ENCODE measurements at regions not wholly inside any gene's neighbourhood (a gene's known extent, or its start where the extent isn't known, plus 50 kb on each side); places are given as distances from the start of the nearest gene placed in this dataset.

- Histone ChIP-seq H3K4me1 (ENCODE audit: control insufficient read depth in 4 of 4, insufficient read depth in 4 of 4, low read length in 3 of 4) (no peaks in the 10 kb centered on the region), H3K4me3 (ENCODE audit: low read depth in 1 of 3, low read length in 3 of 3) (no peak overlapping the region), H3K27me3 (ENCODE audit: control insufficient read depth in 4 of 4, insufficient read depth in 4 of 4, low read length in 3 of 4) (no peaks in the 10 kb centered on the region), H3K27ac (ENCODE audit: low read depth in 1 of 2, low read length in 2 of 2) (no peak overlapping the region), H3K36me3 (ENCODE audit: control insufficient read depth in 4 of 4, insufficient read depth in 3 of 4, low read depth in 1 of 4, low read length in 3 of 4) (no peaks in the 10 kb centered on the region), H3K9me3 (ENCODE audit: control insufficient read depth in 4 of 4, low read length in 3 of 4) (no peaks in the 10 kb centered on the region), H3K9ac (ENCODE audit: low read depth in 1 of 2, low read length in 2 of 2) (no peak overlapping the region)
- TF ChIP-seq NR2F2 (IDR thresholded peaks at IDR 0.05) (no peak), RXRA (IDR thresholded peaks at IDR 0.05) (peak in 1 of 2 donors; percentile 18)
- DNase-seq (ENCODE audit: low spot score), result peak; percentile 24
- 68% methylated on average over 8 of the region's 8 CpGs for WGBS
These were observed 153.2 kb downstream of the MACROH2A1 start for GRCh38 chr5:135245521-135246499.

- Histone ChIP-seq H3K27me3 (ENCODE audit: control insufficient read depth in 4 of 4, insufficient read depth in 4 of 4, low read length in 3 of 4) (no peaks in the 10 kb centered on the region), H3K4me3 (ENCODE audit: low read depth in 1 of 3, low read length in 3 of 3) (no peak overlapping the region), H3K9ac (ENCODE audit: low read depth in 1 of 2, low read length in 2 of 2) (no peak overlapping the region), H3K36me3 (ENCODE audit: control insufficient read depth in 4 of 4, insufficient read depth in 3 of 4, low read depth in 1 of 4, low read length in 3 of 4) (no peaks in the 10 kb centered on the region), H3K27ac (ENCODE audit: low read depth in 1 of 2, low read length in 2 of 2) (no peak overlapping the region), H3K9me3 (ENCODE audit: control insufficient read depth in 4 of 4, low read length in 3 of 4) (no peaks in the 10 kb centered on the region), H3K4me1 (ENCODE audit: control insufficient read depth in 4 of 4, insufficient read depth in 4 of 4, low read length in 3 of 4) (no peaks in the 10 kb centered on the region)
- 98% methylated on average over 3 of the region's 3 CpGs for WGBS
- TF ChIP-seq HNF4A (conservative IDR thresholded peaks at IDR 0.05), result no peak
- TF ChIP-seq JUND (IDR thresholded peaks at IDR 0.05), result no peak
- no peak for TF ChIP-seq YY1 (IDR thresholded peaks at IDR 0.05)
- TF ChIP-seq HNF4G (IDR thresholded peaks at IDR 0.05), result no peak
- no peak for TF ChIP-seq FOXA2 (IDR thresholded peaks at IDR 0.05)
- no peak for TF ChIP-seq RXRA (IDR thresholded peaks at IDR 0.05)
- TF ChIP-seq SP1 (IDR thresholded peaks at IDR 0.05), result no peak
- TF ChIP-seq MAX (IDR thresholded peaks at IDR 0.05), result no peak
- no peak for TF ChIP-seq ATF3 (IDR thresholded peaks at IDR 0.05)
- TF ChIP-seq ZBTB33 (IDR thresholded peaks at IDR 0.05), result no peak
- no peak for TF ChIP-seq TAF1 (conservative IDR thresholded peaks at IDR 0.05)
- TF ChIP-seq FOXA1 (IDR thresholded peaks at IDR 0.05), result no peak
- peak; percentile 22 for DNase-seq (ENCODE audit: low spot score)
These were observed 154.4 kb downstream of the MACROH2A1 start for GRCh38 chr5:135244620-135245021.

GRCh38 chr5:135243556-135244285 lies 155.3 kb downstream of the MACROH2A1 start:
- WGBS, result 84% methylated on average over 22 of the region's 22 CpGs
- Histone ChIP-seq H3K9me3 (ENCODE audit: control insufficient read depth in 4 of 4, low read length in 3 of 4) (no peaks in the 10 kb centered on the region), H3K4me3 (ENCODE audit: low read depth in 1 of 3, low read length in 3 of 3) (no peak overlapping the region), H3K9ac (ENCODE audit: low read depth in 1 of 2, low read length in 2 of 2) (no peak overlapping the region), H3K27ac (ENCODE audit: low read depth in 1 of 2, low read length in 2 of 2) (no peak overlapping the region), H3K36me3 (ENCODE audit: control insufficient read depth in 4 of 4, insufficient read depth in 3 of 4, low read depth in 1 of 4, low read length in 3 of 4) (no peaks in the 10 kb centered on the region), H3K4me1 (ENCODE audit: control insufficient read depth in 4 of 4, insufficient read depth in 4 of 4, low read length in 3 of 4) (no peaks in the 10 kb centered on the region), H3K27me3 (ENCODE audit: control insufficient read depth in 4 of 4, insufficient read depth in 4 of 4, low read length in 3 of 4) (no peaks in the 10 kb centered on the region)
- peak; percentile 29 for DNase-seq (ENCODE audit: low spot score)
- no peak for TF ChIP-seq HNF4A (conservative IDR thresholded peaks at IDR 0.05)
- no peak for TF ChIP-seq ZBTB33 (IDR thresholded peaks at IDR 0.05)
- TF ChIP-seq FOXA1 (IDR thresholded peaks at IDR 0.05), result no peak
- no peak for TF ChIP-seq GABPA (IDR thresholded peaks at IDR 0.05 in 1 of 2, conservative IDR thresholded peaks at IDR 0.05 in 1 of 2)
- no peak for TF ChIP-seq TAF1 (conservative IDR thresholded peaks at IDR 0.05)
- TF ChIP-seq HNF4G (IDR thresholded peaks at IDR 0.05), result no peak
- no peak for TF ChIP-seq NR2F2 (IDR thresholded peaks at IDR 0.05)
- no peak for TF ChIP-seq YY1 (IDR thresholded peaks at IDR 0.05)
- TF ChIP-seq EGR1 (IDR thresholded peaks at IDR 0.05; ENCODE audit: low read depth in 2 of 2), result no peak
- TF ChIP-seq ATF3 (IDR thresholded peaks at IDR 0.05), result no peak
- TF ChIP-seq SP1 (IDR thresholded peaks at IDR 0.05), result no peak
- TF ChIP-seq FOXA2 (IDR thresholded peaks at IDR 0.05), result no peak
- no peak for TF ChIP-seq CTCF (IDR thresholded peaks at IDR 0.05; ENCODE audit: low read depth, low read length, missing input control)

Data from liver (tissue), 8 donors.